ENCODE measurements at regions not wholly inside any gene's neighbourhood (a gene's known extent, or its start where the extent isn't known, plus 50 kb on each side); places are given as distances from the start of the nearest gene placed in this dataset.

GRCh38 chr10:105949721-105950120 is 1214.8 kb downstream of the SORCS1 start:
- Histone ChIP-seq H3K4me3 (no peak overlapping the region), H3K27ac (no peak overlapping the region), H3K9me3 (no peaks in the 10 kb centered on the region), H3K4me1 (no peaks in the 10 kb centered on the region), H3K27me3 (ENCODE audit: insufficient read depth in 3 of 3, low read length in 2 of 3) (no peaks in the 10 kb centered on the region), H3K36me3 (ENCODE audit: insufficient read depth in 1 of 2, low read depth in 1 of 2) (no peaks in the 10 kb centered on the region)
- ATAC-seq (no peak), DNase-seq (no peak)
- WGBS, 3 donors, result 39 to 46% (median 45%) methylated on average over 2 of the region's 2 CpGs
- no peak for TF ChIP-seq CTCF (IDR thresholded peaks at IDR 0.05)
- intact Hi-C loops (cut with DNase I), result no loop called here

- Histone ChIP-seq H3K9me3 (no peaks in the 10 kb centered on the region), H3K36me3 (ENCODE audit: insufficient read depth in 1 of 2, low read depth in 1 of 2) (no peaks in the 10 kb centered on the region), H3K27ac (no peak overlapping the region), H3K4me1 (no peaks in the 10 kb centered on the region), H3K27me3 (ENCODE audit: insufficient read depth in 3 of 3, low read length in 2 of 3) (peaks cover 0 to 4% (median 0%) of the 10 kb centered on the region in 3 donors), H3K4me3 (no peak overlapping the region)
- intact Hi-C loops (cut with DNase I), result no loop called here
- 72 to 78% (median 76%) methylated on average over 4 of the region's 4 CpGs for WGBS, 3 donors
- ATAC-seq (no peak), DNase-seq (no peak)
- TF ChIP-seq CTCF (IDR thresholded peaks at IDR 0.05), result no peak
Measured at GRCh38 chr10:105925045-105925785, 1239.3 kb downstream of the SORCS1 start.

- no peaks in the 10 kb centered on the region for H3K36me3 ChIP-seq (ENCODE audit: insufficient read depth in 1 of 2, low read depth in 1 of 2)
- WGBS, 3 donors, result 86 to 91% (median 87%) methylated on average over 3 of the region's 3 CpGs
- no peak for TF ChIP-seq CTCF (IDR thresholded peaks at IDR 0.05)
- ATAC-seq, result no peak
- H3K27me3 ChIP-seq (ENCODE audit: insufficient read depth in 3 of 3, low read length in 2 of 3), result peaks cover 0 to 4% (median 0%) of the 10 kb centered on the region in 3 donors
- no peaks in the 10 kb centered on the region for H3K4me1 ChIP-seq
- H3K27ac ChIP-seq, result no peak overlapping the region
- H3K9me3 ChIP-seq, result no peaks in the 10 kb centered on the region
- H3K4me3 ChIP-seq, result no peak overlapping the region
- no peak for DNase-seq
- intact Hi-C loops (cut with DNase I), result no loop called here
Measured at GRCh38 chr10:105921348-105921747, 1243.2 kb downstream of the SORCS1 start.

- Histone ChIP-seq H3K27ac (no peak overlapping the region), H3K27me3 (ENCODE audit: insufficient read depth in 3 of 3, low read length in 2 of 3) (no peaks in the 10 kb centered on the region), H3K36me3 (ENCODE audit: insufficient read depth in 1 of 2, low read depth in 1 of 2) (no peaks in the 10 kb centered on the region), H3K4me3 (no peak overlapping the region), H3K4me1 (no peaks in the 10 kb centered on the region), H3K9me3 (no peaks in the 10 kb centered on the region)
- 87 to 94% (median 88%) methylated on average over 1 of the region's 1 CpG for WGBS, 3 donors
- intact Hi-C loops (cut with DNase I), result no loop called here
- ATAC-seq (no peak), DNase-seq (no peak)
- TF ChIP-seq CTCF (IDR thresholded peaks at IDR 0.05), result no peak
Measured at GRCh38 chr10:105914432-105914831, 1250.1 kb downstream of the SORCS1 start.

GRCh38 chr10:105908701-105909100 is 1255.8 kb downstream of the SORCS1 start:
- intact Hi-C loops (cut with DNase I), result no loop called here
- H3K27ac ChIP-seq, result no peak overlapping the region
- WGBS, 3 donors, result 41 to 58% (median 56%) methylated on average over 1 of the region's 1 CpG
- no peaks in the 10 kb centered on the region for H3K4me1 ChIP-seq
- H3K9me3 ChIP-seq, result no peaks in the 10 kb centered on the region
- no peaks in the 10 kb centered on the region for H3K27me3 ChIP-seq (ENCODE audit: insufficient read depth in 3 of 3, low read length in 2 of 3)
- no peak for TF ChIP-seq CTCF (IDR thresholded peaks at IDR 0.05)
- H3K36me3 ChIP-seq (ENCODE audit: insufficient read depth in 1 of 2, low read depth in 1 of 2), result no peaks in the 10 kb centered on the region
- ATAC-seq (no peak), DNase-seq (no peak)
- H3K4me3 ChIP-seq, result no peak overlapping the region

Data from psoas muscle (tissue), 7 donors.